ENCODE measurements at regions not wholly inside any gene's neighbourhood (a gene's known extent, or its start where the extent isn't known, plus 50 kb on each side); places are given as distances from the start of the nearest gene placed in this dataset.

DNA sequence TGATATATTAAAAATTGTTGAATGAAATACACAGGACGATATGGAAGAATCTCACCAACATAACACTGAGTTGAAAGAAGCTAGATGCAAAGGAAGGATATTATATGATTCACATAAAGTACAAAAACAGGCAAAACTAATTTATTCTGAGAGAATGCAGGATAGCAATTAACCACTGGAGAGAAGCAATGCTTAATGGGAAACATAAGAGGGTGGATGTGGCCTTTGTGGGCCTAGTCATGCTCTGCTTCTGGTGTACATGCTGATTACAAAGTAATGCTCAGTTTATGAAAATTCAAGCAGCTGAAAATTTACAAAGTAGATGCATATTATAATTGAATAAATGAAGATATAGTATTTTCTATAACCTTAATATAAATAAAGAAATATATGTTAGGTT is 326.4 kb upstream of the ADAMTS5 start:
- no peak for DNase-seq

DNA sequence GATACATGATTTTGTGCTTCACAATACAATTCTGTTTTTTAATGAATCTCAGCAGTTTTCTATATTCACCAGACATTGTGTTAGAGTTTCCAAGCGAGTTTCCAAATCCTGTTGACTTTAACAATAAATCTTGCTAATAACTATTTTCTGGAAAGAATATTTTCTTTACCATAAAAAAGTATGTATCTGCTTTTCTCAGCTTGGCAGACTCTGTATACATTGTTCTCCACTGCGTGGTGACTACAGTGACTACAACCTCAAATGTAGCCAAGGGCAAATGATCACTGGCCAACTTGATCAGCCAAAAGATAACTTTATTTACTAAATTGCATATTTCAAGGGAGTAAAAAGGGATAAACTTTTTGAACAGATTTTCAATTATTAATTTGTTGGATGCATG is 325.9 kb upstream of the ADAMTS5 start:
- no peak for DNase-seq

DNA sequence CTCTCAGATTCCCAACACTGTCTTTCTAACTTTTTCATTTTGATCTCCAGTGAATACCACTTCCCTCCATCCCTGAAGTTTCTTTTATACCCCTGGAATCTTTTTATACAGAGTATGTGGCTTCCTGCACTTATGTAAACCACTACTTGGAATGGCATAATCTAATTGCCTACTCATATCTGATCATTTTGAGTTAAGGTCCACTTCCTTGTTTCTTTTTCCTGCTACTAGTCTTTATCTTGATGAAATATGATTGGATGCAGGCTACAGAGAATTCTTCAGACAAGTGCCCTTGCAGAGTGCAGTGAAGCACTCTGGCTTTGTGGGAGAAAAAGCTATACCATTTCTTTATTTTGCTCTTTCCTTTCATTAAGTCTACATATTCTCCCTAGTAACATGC is 325.3 kb upstream of the ADAMTS5 start:
- DNase-seq, result no peak

DNA sequence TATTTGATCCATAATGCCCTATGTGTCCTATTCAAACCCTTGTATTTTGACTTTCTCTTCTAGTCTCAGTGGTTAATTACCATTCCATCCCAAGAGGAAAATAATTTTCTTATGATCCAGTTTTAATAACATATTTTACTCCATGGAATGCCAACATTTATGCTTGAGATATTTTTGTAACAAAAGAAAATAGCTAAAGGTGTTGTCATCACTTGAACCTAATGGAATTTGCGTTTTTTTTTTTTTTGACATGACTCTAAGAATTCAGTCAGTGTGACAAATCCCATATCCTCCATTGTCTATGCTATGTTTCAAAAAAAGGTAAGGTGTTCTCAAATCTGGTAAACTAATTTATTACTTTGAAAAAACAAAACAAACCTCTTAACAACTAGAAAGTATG is 324.1 kb upstream of the ADAMTS5 start:
- DNase-seq, result no peak

DNA sequence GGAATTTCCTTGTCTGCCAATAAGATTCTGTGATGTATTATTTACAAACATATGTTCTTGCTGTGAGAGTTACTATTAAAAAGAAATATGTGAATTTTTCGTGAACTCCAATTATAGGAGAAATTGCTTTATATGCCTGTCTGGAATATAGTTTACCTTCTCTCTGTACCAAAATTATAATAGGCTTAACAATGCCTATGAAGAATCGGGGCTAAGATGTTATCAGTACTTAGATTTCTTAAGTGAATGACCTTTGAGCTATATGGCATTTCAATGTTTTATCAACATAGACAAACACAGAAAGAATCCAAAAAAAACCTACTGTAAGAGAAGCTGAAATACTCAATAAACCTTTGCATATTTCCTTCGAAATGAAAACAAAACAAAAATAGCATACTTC is 323.1 kb upstream of the ADAMTS5 start:
- DNase-seq, result no peak

DNA sequence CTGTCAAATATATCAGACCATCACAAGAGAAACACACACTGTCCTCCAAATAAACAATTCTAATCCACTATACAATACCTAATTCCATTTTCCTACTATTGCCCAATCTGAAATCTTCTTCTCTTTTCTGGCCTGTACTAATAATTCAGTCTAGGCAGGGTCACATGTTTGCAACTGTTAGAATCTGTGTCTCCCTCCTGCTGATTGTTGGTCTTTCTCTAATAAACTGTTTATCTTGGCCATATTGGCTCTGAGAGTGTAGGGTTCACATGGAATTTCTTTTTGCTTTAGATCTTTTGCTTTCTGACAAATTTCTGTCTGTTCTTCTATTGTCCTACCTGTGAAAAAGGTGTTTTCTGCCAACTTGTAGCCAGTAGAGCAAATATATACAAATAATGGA is 319.9 kb upstream of the ADAMTS5 start:
- DNase-seq, result no peak

DNA sequence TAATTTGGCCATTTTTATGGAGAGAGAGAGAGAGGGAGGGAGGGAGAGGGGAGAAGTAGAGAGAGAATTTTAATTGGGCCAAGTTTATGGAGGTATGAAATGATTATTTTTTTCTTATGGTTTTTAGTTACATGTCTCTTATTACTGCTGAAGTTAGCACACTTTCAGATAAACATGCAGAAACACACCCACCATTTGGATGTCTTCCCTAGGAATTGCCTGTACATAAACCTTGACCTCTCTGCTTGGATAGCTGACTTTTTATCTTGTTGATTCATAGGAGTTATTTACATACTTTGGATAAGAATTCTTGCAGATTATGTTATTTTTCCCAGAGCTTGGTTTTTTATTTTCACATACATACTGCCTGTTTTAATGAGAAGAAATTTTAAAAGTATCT is 310.2 kb upstream of the ADAMTS5 start:
- no peak for DNase-seq

DNA sequence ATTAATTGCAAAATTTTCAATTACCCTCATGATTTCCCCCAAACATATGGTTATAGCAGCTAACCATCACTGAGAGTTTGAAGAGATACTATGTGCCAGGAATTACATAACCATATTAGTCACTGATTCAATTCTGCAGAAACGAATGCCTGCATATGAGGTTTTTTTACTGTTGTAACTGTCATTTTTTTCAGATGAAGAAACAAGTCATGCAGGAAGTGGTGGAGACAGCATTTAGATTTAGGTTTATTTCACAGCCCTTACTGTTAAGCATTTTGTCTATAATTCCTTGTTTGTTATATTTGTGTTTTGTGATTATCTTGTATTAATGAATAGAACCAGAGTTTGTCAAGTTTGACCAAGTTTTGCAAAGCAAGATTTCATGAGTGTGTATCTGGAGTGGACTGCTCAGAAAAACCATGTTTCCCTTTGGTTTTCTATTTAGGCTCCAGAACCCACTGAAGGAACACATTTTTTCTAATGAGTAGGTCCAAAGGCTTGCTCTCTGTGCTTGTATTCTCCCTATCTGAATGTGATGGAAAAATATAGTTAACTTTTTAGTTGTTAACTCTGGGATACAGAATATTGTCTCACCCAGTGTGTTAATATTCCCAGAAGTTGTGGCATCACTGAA is 308.5 kb upstream of the ADAMTS5 start:
- no peak for DNase-seq

DNA sequence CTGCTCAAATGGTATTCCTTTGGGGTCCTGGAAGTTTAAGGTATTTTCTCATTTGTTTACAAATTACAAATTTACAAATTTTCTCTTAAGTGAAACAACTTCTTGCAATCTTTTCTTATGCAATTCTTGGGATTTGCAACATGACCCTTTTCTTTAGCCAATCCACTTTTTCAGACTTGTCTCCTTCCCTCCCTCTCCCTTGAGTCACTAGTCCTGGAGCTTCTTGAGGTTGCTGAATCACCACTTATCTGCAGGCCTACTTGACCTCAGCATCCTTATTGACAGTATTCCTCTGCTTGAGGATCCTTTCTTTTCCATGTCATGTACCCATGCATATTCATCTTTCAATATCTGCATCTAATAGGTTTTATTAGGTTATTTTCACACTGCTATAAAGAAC is 302.8 kb upstream of the ADAMTS5 start:
- DNase-seq, result no peak

DNA sequence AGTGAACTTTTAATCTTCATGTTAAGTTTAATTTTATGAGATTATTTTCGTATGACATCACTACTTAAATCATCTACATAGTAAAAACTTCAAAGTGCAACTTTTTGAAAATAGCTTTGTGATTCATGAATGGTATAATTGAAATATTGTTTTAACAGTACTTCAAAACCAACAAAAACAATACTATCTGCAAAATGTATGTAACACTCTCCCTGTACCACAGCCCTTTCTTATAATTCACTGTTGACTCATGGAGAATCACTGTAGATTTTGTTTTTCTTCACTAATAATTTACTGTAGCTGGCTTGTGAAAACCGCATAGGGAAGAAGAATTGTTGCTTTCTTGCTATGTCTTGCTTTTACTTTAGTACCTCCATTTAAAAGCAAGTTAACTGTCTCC is 301.4 kb upstream of the ADAMTS5 start:
- DNase-seq, result no peak

DNA sequence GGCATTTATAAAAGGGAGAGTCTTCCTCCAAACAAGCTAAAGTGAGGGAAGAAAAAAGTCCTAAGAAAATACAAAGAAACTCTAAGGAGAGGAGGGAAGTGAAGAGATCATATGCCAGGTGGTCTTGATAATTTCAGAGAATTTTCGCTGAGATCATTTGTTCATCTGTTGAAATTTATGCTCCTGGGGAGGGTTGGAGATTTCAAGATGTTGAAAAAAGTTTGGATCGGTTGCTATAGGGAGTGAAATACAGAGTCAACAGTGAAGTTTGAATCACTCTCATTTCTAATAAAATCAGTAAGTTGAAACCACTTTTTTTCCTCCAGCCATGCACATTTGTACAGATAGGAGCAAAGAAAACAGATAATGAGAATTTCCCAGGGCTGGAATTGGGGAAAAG is 299.1 kb upstream of the ADAMTS5 start:
- peak; percentile 38 for DNase-seq

DNA sequence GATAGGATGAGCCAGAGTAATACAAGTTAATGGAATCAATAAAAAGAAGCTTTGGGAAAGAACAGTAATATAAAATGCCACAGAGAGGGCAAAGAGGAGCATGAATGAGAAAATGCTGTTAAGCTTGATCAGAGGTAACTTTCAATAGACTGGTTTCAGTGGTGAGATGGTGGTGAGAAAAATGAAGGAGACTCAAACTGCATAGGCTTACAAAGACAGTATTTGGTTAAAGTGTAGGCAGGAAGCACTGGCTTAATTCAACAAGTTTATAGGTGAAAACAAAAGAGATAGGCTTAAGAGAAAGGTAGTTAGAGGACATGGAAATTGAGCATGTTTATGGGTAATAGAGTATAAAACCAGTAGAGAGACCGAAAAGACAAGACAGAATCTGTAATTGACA is 298.6 kb upstream of the ADAMTS5 start:
- DNase-seq, result no peak

DNA sequence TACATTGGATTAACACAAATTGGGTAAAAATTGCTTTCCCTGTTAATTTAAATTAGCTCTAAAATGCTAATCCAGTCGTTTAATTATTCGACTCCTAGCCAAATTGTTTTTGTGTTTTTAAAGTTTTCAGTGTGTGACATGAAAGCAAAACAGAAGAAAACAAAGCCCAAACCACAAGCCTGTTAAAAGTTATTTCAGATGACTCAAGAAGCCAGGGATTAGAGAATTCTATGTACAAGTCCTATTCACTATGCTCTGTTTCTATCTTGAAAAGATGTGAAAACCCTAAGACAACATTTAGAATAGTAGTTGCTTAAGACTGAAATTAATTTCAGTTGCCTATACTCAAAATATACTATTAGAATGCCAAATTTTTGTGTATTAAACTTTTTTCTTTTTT is 294.8 kb upstream of the ADAMTS5 start:
- DNase-seq, result no peak

DNA sequence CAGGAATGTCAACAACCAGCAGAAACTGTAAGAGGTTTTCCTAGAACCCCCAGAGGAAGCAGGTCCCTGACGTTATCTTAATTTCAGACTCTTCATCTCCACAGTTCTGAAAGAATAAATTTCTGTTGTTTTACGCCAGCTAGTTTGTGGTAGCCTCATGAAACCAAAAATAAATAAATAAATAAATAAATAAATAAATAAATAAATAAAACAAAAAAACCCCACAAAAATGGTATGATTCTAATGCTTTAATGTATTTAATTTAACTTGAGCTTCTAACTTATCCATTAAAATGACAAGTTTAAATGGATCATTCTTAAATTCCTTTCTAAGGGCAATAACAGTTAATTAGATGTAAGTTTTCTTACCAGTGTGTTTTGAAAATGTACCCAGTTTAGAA is 293.8 kb upstream of the ADAMTS5 start:
- no peak for DNase-seq

DNA sequence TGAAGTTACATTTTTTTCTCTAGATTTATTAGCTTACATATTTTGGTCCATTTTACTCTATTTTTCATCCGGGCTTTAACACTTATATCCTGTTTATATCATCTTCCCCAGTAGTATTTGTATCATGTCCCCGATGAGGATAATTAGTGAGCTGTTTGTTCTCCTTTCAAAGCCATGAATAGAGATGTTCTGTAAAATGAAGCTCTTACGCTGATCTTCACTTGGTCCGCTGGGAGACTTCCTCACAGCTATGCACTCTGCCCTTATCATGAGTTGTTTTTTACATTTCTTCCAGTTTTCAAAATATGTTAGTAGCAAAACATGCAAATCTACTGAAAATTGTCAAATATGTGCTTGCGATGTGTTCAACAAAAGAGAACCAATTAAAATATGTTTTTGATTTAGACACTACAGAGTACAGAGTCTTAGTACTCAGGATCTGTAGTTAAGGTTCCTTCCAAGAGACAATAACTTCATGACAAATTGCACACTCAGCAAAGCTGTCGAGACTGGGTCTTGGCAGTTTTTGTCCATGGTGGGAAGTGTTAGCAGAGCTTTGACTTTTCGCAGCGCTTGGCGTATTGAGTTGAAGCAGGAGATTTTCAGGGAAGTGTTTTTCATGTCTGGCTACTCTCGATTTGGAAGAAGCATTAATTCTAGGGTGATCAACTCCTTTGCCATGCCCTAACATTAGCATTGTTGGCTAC is 292.0 kb upstream of the ADAMTS5 start:
- DNase-seq, result peak; percentile 24

DNA sequence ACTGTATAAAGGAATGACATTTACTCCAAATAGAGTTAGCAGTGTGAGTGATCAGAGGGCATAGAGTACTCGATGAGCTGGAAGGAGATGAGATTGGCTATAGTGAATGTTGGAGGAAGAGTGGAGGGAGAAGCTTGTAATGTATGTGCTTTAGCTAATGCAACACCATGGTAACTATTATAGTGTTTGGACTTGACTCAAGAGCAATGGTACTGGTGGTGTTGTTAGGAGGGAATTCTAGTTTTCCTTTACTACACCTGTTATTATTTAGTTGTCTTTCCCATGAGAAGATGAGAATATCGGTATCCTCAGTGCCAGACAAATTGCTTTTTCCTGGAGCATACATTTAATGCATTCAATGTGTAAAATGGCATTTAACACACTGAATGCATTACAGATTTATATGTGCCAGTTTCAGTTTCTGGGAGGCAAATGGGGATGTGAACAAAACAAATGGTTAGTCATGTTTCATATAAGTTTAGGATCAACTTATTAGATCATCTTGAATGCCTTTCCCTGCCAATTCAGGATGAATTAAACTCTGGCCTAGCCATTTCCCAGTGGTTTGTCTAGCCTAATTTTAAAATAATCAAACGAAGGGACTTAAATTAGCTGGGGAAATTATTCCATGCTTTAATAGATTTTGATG is 291.1 kb upstream of the ADAMTS5 start:
- peak; percentile 59 for DNase-seq

DNA sequence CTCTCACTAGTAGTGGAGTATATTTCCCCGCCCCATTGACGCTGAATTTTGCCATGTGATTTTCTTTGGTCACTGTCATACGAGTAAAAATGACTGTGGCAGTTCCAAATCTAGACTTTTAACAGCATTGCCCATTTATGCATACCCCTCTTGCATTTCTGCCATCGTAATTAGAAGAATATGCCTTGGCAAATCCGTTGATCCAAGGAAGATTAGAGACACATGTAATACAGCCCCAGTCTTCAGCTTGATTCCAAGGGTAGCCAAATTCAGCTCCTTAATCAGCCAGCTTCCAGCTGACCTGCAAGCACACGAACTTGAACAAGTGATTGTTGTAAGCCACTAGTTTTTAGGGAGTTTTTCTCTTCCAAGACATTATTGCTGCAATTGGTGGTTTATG is 290.3 kb upstream of the ADAMTS5 start:
- DNase-seq, result peak; percentile 63

DNA sequence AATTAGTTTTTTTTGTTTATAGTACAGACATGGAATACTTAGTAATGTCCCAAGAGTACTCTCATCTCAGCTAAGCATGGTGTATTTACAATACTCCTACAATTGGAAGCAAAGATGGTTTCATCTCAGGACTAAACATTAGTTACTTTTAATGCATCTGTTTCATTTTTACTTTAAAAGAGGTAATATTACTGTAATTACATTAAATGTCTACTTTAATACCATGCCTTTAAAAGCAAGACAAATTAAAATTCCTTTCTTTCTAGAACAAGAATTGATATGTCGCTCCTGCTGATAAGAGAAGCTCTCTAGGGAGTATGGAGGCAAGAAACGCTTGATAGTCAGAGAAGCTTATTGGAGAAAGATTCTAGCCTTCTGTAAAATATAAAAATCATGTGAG is 284.9 kb upstream of the ADAMTS5 start:
- no peak for DNase-seq

DNA sequence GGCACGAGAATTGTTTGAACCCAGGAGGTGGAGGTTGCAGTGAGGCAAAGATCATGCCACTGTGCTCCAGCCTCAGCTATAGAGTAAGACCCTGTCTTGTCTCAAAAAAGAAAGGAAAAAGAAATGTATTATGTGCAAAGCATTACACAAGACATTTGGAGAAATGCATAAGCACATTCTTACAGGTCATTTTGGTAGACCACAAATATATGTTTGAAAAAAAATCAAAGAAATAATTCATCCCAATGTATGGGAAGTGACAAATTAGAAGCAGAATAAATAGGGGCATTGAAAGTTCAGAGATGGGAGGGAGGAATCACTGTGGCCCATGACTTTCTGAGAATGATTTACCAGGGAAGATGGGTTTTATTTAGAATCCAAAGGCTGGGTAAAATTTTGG is 283.5 kb upstream of the ADAMTS5 start:
- no peak for DNase-seq

DNA sequence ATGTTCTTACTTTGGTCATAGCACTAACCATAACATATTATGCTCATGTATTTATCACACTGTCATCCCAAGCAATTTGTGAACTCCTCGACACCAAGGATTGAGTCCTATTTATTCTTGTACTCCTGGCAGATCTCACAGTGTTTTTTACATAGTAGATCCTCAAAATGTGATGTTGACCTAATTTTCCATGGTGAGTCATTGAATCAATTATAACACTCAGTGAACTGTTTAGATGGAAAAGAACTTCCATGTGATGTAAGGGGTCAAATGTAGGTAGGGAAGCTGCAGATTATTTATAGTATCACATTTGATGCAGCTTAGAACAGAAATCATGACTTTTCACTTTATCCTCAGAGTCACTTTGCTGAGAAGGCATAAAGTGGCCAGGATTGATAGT is 281.9 kb upstream of the ADAMTS5 start:
- DNase-seq, result no peak

DNA sequence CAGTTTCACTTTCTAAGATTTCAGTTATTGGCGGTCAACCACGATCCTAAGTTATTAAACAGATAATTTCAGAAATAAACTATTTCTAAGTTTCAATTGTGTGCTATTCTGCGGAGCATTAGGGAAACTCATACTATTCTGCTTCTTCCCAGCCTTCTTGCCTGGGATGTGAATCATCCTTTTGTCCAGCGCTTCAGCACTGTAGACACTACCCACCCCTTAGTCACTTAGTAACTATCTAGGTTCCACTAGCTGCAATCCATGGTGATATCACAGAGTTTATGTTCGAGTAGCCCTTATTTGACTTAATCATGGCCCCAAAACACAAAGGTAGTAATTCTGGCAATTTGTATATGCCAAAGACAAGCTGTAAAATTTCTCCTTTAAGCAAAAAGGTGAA is 279.9 kb upstream of the ADAMTS5 start:
- no peak for DNase-seq

DNA sequence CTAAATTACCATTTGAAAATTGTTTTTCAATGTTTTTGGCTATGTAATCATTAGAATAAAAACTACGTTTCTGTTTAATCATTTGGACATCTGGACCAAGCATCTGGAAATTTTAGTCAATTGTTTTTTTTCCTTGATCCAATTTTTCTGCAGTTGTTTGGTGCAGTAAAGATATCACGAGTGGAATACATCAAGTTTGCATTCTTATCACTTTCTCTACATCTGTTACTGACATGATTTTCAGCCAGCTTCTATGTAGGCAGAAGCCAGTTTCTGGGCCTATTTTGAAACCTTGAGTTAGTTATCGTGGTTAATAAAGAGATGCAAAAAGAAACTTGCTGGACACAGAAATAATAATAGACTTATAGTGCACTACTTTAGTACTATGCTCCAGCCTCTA is 277.9 kb upstream of the ADAMTS5 start:
- DNase-seq, result no peak

DNA sequence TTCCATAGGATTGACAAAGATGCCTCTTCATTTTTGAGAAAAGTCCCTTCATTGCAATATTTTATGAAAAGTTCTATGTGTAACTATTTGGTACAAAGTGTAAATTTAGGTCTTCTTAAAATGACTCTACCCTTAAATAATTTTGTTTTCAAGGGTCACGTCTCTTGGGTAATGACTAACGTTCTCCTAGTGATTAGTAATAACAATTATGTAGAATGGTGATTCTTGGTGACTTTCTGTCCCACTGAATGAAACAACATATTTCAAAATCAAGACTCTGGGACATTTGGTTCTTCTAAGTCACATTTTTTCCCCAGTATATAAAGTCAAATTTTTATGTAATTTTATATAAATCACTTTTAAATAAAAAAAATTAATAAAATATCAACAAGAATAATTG is 277.5 kb upstream of the ADAMTS5 start:
- no peak for DNase-seq

DNA sequence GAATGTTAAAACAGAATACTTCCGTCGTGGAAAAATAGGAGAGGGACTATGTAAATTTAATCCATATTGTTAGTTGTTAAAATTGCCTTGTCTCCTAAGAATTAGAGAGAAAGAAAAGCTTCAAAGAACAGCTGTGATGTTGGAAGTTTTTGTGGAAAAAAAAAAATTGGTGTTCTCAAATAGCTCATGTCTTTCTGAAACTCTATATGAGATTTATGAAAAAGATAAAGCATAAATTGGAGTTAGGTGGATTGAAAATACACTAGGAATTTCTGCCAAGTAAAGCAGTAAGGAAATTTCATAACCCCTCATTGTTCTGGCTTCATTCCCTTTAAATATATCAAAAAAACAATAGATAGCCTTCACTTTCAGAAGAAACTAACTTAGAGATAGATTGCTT is 274.0 kb upstream of the ADAMTS5 start:
- DNase-seq, result peak; percentile 45
